Hematopoietic multipotent progenitor cell treated with erythropoietin and hydrocortisone succinate and interleukin-3 and kit ligand, for 8 days (in vitro differentiated cells): ENCODE measurements at regions not wholly inside any gene's neighbourhood (a gene's known extent, or its start where the extent isn't known, plus 50 kb on each side); places are given as distances from the start of the nearest gene placed in this dataset.

Experiments
- DNase-seq: peaks from one replicate; pipeline ENCODE4 v3.0.0-alpha.2; 2015

DNA sequence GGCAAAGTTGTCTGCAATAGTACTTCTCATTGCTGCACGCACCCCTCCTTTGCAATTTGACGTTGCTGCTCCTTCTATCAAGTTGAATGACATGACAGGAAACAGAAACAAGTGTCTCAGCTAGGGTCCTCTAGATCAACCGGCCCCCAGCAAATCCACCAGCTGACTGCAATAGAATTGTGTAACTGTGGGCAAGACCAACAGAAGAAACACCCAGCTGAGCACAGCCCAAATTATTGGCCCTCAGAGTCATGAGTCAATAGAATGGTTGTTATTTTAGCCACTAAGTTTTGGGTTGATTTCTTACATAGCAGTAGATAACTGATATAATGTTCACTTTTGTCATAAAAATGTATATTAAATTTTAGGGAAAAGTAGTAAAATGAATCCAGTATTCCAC is 202.7 kb downstream of the MAFB start:
- no peak for DNase-seq

DNA sequence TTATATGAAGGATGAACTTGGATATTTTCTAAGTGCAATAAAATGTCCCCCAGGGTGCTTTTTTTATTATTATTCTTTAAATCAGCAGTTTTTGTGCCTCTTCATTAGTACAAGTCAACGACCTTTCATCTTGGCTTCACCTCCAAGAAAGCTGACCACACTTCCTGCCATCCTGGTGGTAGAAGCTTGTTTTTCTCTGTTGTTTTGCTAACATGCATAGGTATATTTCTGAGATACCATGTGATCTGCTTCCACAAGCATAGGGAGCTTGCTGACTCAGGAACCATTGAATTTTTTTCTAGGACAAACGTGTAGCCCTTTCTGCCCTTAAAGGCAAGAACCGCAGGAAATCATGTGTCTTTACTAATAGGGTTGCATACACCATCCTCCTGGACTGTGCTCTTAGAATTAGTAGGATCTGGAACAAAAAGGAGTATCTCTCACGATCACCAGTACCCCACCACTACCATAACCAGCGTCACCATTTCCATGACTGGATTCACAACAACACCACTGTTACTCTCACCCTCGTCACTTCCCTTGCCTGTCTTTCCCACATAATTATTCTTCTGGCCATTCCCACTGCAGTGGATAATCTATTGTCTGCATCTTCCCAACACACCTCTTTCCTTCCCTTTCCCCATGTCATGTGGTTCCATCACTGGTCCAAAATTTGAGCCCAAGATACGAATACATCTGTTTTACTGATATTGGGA is 207.1 kb downstream of the MAFB start:
- no peak for DNase-seq

DNA sequence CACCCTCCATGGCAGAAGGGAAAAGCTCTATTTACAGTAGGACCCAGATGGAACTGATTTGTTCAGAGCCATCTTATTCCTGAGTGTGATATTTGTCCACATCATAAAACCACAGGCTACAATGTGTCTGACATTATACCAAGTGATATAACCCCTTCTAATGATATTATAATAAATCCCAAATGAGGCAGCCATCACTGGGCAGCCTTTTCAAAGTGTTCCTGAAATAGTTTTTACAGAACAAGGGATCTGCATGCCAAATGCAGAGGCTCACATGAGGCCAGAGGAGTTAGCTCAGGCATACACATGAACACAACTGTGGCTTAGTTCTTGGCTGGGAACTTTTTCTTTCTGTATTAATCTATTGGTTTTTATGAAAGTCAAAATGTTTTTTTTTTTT is 207.7 kb downstream of the MAFB start:
- no peak for DNase-seq

DNA sequence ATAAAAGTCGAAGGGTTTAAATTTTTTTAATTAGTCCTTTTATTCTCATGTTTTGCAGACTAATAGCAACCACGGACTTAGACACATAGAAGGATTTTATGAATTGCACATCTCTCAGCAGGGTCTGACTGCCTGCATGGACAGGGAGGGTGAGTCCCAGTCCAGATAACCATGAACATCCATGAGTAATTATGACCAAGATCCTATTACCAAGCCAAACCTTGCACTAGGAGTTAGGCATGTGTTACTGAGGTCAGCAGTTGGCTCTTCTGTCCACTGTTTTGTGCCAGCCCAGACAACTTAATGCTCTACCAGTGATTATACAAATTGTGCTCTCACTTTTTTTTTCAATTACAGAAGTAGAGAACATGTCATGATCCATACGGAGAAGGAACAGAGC is 211.2 kb downstream of the MAFB start:
- DNase-seq: no peak

DNA sequence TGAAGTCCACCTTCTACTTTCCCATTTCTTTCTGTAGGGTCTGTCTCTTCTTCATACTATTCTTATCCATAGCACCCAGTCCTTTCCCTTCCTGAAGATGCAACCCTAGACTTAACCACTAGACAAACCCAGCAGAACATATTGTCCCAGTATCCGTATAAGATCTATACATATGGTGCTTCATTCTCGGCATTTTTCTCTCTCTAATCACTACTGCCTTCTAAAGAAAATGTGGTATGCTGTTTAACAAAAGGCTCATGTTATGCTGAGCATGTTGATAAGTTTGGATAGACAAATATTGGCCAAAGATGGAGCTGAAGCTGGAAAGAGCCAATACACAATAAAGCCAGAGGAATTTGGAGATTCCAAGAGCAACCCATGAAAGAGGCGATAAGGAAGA is 212.6 kb downstream of the MAFB start:
- DNase-seq: no peak

DNA sequence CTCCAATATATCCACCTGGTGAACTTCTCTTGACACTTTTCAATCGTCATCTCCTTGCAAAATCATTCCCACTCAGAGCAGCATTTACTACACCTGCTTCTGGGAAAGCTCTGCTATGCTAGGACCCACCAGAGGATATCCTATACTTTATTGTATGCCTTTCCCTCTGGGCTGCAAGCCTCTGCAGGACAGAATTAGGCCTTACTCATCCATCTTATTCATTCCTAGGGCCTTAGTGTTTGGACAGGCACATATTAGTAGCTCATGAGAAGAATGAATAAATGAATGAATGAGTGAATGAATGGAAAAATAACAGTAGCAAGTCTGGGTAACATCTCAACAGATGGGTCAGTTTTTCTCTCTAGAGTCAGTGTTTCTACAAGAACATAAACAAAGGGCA is 216.1 kb downstream of the MAFB start:
- no peak for DNase-seq

DNA sequence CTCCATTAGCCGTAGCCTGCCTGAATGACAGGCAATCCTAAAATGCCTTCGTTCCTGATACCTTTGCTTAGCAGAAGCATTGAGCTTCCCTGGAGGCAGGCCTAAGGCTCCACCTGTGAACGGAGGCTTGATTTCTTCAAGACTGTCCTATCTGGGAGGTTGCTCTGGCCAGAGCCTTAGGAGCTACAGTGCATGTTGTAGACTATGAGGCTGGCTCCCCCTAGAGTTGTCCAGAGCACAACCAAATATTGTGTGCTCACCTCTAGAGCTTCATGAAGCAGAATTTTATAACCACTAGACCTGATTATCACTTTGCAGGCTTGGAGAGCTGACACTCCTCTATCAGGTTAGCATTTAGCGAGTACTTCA is 217.8 kb downstream of the MAFB start:
- no peak for DNase-seq

DNA sequence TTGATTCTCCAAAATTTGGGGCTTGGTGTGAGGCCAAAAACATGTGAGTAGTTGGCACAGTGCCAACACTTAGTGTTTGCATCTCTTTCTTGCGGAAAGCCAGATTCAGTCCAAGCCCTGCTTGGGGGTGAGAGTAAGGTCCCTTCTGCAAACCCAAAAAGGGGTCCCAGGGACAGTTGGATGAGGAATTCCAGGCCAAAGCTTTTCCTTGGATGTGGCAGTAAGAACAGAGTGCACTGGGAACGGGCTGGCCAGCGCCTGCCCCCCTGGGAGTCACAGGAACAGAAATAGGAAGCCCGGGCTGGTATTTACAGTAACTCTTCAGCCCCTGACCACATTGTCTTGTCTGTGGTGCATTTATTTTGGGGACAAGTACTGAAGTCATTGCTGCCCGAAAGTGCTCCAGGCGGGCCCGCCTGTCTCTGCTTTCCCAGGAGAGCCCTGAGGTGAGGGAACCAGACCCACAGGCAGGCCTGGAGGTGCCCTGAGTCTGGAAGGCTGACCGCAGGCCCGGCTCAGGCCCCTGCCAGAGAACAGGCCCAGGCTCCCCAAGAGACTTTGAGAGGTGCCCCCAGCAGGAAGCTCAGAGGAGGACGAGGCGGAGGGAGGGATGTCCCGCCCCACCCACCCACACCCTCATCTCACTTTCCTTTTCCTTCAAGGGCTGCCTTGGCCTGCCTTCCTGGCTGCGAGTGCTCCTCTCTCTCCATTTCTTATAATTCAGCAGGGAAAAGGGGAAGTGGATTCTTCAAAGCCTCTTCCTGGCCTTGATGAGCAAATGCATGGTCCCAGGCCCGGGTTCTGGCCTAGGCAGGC is 218.4 kb downstream of the MAFB start:
- DNase-seq: no peak

DNA sequence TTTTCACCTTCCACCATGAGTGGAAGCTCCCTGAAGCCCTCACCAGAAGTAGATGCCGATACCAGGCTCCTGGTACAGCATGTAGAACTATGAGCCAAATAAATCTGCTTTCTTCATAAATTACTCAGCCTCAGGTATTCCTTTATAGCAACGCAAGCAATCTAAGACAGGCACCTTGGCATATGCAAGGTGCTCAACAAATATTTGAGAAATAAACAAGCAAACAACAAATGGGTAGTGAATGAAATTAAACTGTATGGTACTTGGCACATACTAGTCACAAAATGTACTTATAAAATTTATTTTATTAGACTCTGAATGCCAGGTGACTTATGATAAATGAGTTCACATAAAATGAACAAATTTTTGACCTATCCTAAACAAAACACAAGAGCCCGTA is 220.3 kb downstream of the MAFB start:
- no peak for DNase-seq

DNA sequence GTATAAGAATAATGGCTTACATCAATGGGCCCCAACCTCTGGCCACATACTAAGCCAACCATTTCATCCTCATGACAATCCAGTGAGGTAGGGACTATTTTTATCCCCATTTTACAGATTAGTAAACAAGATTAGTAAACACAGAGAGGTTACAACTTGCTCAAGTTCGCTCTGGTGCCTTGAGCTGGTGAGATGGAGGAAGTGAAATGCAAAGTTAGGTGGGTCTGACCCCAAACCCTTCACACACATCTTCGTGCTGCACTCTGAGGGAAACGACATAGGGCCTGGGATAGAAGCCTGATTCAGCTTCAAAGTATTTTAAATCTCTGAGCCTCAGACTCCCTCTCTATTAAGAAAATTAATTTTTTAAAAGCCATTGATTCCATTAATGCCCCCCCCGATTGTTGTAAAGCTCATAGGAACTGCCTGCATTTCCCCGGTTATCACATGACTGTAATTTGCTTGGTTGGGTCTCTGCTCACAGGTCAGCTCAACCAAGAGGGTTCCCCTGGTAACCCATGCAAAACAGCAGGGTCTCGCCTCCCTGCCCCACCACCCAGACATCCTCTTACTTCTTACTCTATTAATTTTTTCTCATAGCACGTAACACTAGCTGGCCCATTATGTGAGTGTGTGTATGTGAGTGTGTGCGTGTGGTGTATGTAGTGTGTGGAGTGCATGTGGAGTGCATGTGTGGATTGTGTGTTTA is 221.2 kb downstream of the MAFB start:
- DNase-seq: no peak

DNA sequence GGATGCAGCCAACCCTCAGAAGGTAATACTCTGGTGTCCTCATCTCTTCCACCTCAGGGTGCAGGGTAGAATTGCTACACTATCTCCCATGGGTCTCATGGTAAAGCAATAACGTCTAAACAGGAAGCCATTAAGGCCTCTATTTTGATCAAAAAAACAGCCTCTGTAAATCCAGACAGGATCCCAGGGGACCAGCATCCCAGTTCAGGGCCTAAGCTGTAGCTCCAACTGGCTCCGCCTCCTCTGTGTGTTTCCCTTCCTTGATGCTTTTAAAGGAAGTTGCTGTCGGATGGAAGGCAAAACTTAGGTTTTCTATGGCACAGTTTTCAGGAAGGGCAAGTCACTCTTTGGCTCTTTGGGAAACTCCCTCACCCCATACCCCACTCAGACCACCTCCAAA is 222.0 kb downstream of the MAFB start:
- DNase-seq: no peak

DNA sequence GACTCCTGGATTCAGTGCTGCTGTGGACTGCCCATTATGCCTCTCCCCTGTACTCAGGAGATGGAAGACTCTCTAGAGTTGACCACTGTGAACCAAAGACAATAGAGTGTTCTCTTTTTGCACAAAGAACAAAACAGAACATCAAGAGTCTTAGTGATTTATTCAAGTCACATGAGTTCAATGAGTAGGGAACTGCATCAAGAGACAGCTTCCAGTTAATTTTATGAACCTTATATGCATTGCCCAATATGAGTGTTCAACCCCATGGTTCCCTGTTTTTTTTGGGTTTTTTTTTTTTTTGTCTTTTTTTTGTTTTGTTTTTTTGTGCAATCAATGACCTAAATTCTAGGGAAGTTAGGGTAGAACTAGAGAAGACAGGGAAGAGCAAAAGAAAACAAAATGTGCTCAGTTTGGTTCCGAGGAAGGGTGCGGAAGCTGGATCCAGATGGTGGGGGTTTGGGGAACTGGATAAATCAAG is 224.3 kb downstream of the MAFB start:
- no peak for DNase-seq

DNA sequence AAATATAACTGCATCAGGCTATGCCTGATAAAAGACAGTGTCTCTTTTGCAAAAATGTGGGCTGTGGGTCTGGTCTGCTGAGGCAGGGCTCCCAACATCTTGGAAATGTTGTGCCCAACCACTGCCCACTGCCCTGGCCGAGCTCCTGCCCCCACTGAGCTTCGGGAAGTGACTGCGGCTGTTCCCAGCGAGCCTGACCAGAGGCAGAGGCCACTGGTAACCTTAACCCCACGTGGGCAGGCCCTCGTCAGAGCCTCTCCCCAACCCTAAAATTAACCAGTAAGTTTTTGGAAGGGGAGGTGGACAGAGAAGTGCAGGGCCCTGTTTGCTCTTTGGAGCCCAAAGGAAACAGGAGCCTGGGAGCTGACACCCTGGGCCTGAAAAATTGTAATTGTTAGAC is 225.9 kb downstream of the MAFB start:
- no peak for DNase-seq

DNA sequence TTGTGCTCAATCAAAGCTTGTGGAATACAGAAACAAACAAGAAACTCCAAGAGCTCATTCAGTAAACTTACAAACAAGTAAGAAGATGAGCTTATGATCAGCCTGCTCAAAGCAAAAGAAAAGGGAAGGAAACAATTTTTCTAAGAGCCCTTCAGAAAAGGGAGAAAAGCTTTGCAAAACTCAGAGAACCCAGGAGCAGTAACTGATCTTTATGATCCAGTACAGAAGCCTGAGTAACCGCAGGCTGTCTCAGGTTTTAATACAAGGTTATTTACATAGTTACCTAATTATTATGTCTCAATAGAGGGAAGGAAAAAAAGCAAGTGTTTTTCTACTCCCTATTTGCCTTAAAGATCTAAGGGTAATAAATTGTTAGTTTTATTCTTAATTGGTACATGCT is 226.5 kb downstream of the MAFB start:
- no peak for DNase-seq

DNA sequence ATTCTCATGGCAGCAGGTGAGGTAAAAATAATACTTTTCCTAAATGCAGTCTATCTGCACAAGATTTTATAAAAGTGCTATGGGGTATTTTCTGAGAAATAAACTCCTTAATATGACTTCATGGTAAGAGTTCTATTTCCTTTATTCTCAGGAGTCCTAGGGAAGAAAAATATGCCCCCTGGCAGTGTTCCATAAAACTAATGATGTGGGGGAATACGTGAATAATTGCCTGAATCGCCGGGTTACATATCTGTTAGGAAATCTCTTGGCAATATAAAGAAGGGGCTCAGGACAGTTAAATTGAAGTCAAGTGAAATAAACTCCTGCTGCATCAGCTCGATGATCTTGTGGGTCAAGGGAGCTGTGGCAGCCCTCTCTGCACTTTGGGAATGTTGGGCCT is 229.7 kb downstream of the MAFB start:
- DNase-seq: no peak

DNA sequence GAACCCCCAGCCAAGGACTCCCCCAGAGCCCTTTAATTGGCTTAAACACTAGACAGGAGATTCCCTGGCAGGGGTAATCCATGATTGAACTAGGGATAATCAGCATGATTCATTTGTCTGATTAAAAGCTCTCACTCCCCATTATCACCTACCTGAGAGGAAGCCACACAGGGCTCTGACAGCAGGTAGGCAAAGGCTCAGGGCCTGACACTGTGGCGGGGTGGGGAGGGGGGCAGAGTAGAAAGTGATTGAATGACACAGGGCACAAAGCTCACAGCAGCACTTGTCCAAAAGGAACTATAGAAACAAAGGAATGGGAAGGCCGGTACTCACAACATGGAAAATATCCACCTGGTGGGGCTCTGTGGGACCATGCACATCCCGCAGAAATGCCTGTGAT is 231.6 kb downstream of the MAFB start:
- no peak for DNase-seq

DNA sequence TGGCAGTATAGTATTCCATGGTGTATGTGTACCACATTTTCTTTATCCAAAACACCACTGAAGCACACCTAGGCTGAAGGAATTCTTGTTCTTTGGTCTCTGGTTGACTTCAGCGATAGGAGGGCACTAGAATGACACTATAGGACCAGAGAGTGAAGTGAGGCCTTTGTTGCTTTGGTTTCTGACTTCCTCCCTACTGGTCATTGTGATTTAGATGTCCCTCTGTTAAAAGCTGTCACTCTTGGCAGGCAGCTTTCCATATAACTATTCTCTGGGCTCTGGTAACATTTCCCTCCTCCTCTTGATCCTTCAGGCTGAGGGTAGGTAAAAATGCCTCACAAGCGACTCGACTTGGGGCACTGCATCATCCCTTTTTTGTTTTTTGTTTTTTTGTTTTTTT is 236.3 kb downstream of the MAFB start:
- DNase-seq: no peak

DNA sequence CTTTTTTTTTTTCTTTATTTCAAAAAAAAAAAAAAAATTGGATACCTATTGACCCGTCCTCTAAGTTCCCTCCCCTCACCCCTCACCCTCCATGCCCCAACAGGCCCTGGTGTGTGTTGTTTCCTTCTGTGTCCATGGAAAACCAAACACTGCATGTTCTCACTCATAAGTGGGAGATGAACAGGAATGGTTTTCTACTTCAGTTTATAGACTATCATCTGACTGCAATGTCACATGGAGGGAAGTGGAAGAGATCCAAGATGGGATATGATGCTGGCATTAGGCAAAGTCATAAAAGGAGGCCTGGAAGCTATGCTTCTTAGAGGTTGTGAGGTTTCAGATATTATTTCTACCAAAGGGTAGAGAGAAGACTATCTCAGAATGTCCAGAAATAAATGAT is 237.5 kb downstream of the MAFB start:
- no peak for DNase-seq

DNA sequence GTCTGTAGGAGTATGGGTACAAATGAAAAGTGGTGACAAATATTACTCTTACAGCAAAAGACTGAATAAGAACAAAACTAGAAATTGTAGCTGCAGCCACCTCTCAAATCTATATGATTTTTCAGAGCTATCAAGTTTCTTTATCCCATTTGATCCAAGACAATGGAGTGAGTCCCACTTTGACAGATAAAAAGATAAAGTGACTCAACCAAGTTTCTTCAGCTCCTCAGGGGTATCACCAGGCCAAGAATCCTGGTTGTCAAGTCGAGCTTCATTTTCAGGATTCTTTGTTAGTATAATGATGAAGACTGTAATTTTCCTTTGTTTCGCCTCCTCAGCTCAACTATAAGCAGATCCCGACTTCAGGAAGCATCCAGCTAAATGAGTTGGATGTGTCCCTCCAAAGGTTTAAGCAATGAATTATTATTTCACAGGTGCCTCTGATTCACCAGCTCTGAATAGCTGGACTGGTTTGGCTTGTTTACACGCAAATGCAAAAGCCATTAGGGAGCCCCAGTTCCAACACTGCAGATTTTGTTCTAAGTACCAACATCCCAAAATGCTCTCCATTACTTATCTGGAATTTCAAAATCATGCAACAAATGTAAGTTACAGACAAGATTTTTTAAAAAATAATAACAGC is 238.9 kb downstream of the MAFB start:
- DNase-seq: no peak

DNA sequence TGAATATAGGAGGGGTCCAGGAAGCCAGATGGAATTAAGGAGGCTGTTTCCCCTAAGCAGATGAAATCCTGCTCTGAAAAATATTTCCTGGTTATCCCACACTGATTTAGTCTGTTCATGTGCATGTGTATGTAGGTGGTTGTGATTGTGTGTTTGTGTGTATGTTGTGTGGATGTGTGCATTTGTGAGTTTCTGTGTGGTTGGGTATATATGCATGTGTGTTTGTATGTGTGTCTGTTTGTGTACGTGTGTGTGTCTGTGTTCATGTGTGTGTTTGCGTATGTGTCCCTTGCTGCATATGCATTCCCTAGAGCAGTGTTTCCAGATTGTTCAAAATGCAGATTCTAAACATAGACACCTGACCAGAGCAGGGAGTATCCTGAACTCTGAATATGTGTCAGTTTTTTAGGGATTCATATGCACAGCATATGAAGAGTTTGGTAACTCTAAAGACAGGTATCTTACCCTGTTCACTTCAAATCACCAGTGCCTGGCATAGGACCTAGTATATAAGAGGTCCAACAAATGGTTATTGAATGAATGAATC is 239.8 kb downstream of the MAFB start:
- DNase-seq: no peak

DNA sequence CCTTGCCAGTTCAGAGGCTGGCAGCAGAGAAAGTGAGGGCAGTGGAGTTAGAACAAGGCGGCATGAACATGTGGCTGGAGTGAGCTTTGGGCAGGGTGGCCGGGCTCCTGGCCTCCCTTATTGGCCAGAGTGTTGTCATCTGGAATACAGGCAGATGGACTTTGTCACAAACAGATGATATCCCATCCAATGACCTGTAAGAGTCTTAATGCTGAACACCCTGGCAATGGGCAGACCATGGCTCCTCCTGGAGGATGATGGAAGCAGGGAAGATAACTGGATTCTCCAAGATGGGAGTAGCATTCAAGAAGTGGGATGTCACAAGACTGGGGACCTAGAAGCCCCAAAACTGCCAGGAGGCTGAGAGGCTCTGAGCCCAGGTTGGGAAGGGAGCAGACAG is 242.1 kb downstream of the MAFB start:
- DNase-seq: no peak

DNA sequence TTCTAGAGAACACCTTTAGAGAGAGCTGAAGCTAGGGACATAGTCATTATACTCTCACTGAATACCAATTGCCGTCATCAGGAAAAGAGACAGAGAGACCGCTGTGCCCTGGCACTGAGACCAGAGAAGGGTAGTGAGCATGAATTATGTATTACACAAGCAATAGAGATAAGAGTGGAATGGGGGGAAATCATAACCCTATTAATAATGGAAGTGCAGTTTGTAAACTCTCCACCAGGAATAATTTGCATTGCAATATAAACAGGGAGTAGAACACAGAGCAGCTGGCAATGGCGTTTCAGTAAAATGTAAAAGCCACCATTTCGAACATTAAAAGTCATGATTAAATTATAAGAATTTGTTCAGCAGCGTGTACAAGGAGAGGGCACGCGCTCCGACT is 244.5 kb downstream of the MAFB start:
- DNase-seq: no peak

DNA sequence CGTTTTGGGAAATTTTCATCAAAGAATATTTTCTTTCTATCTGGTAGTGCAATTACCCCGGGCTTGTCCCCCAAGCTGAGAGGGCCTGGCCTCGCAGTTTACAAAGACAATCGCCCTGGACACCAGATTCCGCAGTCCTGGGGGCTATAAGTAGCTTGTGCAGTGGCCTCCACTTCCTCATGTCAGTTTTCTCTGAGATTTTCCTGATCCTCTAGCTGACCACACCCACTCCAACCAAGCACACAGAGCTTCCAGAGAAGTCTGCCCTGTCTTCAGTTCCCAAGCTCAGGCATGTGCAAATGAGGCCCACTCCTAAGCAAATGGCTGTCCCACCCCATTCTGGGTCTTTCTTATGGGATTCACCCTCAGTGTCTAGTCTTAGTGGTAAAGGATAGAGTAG is 245.3 kb downstream of the MAFB start:
- DNase-seq: no peak
